Iris pigment epithelial cell (primary cell): ENCODE measurements at regions not wholly inside any gene's neighbourhood (a gene's known extent, or its start where the extent isn't known, plus 50 kb on each side); places are given as distances from the start of the nearest gene placed in this dataset.

Experiments used
- DNase-seq: peaks from one replicate; pipeline ENCODE4 v3.0.0-alpha.2; 2011; ENCODE audit warnings: low read depth

DNA sequence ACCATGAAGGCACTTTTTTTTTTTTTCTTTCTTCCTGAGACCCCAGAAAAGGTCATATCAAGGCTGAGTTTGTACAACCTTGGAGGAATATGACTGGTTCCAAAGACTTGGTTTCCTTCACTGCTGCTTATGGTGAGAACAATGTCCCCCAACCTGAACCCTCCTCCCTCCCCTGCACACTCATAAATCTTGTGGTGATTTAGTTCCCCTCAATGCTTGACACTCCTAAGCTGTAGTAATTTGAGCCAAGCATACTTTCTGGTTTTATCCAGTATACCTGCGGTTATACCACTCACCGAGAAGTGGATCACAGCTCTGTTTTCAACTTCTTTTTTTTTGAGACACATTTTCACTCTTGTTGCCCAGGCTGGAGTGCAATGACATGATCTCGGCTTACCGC is 149.9 kb upstream of the KLF4 start:
- DNase-seq, result no peak

- DNase-seq, result peak; percentile 42
Measured at GRCh38 chr9:107638521-107639310, 149.1 kb upstream of the KLF4 start.

DNA sequence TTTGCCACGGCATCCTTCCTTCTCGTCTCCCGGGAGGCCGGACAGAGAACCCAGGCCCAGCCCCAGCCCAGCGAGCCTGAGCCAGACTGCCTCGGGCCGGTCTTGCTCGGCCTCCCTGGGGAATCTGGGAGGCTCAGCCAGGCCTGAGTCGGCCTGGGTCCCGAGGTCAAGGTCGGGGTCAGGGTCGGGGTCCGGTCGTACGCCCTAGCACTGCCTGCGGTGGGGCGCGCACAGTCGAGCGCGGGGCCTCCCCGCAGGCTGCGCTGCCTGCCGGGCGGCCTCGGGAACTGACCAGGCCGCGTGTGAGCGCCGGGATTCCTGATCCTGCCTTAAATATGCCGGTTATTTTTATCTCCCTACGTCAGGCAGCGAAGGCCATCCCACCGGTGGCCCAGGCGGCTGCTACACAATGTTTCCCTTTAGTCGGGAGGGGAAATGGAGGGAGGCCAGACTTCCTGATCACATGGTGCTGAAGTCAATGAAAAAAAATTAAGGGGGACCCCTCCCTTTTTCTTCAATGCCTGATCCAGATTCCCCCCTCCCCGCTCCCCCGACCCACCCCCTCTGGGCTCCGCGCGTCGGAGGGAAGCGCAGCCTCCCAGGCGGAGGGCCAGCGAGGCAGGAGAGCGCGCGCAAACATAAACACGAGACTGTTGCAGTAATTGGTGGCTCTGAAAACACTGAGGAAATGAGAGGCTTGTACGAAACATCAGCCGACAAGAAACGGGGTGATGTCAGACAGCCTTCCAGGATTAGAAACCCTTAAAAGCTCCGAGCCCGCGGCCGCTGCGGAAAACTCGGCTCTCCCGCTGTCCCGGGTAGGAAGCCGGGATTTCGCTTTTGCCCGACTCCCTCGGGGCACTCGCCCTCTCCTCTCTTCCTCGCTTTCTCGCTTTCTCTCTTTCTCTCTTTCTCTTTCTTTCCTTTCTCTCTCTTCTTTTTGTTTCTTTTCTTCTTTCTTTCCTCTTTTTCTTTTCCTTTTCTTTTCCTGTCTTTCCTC is 148.2 kb upstream of the KLF4 start:
- DNase-seq, result peak; percentile 96

GRCh38 chr9:107636571-107637381 is 147.2 kb upstream of the KLF4 start:
- DNase-seq, result no peak

- DNase-seq, result no peak
Measured at GRCh38 chr9:107635803-107636174, 146.2 kb upstream of the KLF4 start.

DNA sequence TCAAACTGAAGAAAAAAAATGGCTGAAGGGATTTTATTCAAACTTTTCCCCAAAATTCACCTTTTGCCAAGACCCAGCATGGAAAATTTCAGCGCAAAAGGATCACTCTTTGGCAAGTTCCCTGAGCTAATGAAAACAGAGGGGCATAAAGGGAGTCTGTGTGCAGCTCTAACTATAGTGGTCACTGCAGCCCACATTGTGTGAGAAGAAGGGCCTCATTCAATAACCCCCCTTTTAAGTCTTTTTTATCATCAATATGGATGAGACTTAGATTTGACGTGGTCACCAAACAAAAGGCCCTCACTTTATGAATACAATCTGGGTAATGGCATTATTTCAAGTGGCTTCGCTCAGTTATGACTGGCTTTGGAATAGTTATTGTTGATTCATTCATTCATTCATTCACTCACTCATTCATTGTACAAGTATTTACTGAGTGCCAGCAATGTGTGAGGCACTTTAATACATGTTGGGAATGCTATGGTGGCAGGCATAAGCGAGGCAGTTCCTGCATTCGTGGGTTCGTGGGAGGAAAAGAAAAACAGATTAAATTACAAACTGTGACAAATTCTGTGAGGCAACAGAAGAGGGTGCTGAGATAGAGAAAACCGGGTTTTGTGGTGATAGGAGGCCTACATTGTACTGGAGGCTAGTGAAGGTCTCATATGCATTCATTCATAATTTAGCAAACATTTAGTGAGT is 145.7 kb upstream of the KLF4 start:
- DNase-seq, result no peak

- DNase-seq, result no peak
Measured at GRCh38 chr9:107633406-107633805, 143.8 kb upstream of the KLF4 start.

- no peak for DNase-seq
Measured at GRCh38 chr9:107632661-107633060, 143.1 kb upstream of the KLF4 start.

- no peak for DNase-seq
Measured at GRCh38 chr9:107632216-107632615, 142.6 kb upstream of the KLF4 start.

GRCh38 chr9:107631788-107632187 is 142.2 kb upstream of the KLF4 start:
- no peak for DNase-seq

DNA sequence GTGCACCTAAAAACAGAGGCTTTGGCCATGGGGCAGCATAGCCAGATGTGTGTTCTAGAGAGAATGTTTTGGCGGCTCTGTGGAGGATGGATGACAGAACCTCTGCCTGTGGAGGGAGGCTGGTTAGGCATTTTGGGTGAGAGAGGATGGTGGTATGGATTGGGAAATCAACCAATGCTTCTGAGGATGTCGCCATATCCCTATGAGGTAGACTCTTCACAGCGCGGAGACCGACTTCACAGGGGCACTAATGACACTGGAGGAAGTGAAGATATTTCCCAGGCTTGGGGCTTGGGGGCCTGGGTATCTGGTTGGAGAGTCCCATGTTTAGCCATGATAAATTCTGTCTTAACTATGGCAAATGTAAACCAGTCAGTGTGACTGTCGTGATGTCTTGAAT is 140.6 kb upstream of the KLF4 start:
- DNase-seq, result no peak

GRCh38 chr9:107628444-107628843 is 138.9 kb upstream of the KLF4 start:
- DNase-seq, result no peak

GRCh38 chr9:107627781-107628180 is 138.2 kb upstream of the KLF4 start:
- no peak for DNase-seq

GRCh38 chr9:107626118-107626517 is 136.5 kb upstream of the KLF4 start:
- DNase-seq, result no peak

- no peak for DNase-seq
Measured at GRCh38 chr9:107625383-107625984, 135.9 kb upstream of the KLF4 start.

DNA sequence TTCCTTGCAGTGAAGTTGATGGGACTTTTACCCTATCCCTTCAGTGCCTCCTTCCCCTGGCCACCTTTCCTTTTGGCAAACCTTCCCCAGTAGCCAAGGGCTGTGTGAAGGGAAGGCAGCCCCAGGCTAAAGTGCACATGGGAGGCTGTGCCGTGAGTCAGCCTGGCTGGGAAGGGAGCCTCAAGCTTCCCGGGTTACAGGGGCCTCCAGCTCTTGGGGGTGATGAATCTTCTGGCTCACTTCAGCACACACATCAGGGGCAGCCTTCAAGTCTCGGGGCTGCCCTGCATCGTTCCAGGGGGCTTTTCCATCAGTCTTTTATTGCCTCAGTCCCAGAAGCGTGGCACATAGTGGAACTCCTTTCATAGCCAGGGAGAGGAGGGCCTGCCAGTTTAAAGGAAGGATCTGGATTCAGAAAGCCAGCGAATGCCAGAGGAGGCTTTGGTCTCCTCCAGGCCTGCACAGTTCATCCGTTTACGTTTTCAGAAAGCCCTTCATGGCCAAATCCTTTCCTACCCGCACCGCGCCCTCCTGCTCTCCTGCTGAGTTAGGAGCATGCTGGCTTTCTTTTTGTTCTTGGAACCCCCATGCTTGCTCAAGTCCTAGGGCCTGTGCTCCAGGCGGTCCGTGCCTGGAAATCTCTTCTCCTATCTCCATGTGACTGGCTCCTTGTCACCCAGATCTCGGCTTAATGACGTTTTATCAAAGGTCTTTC is 134.8 kb upstream of the KLF4 start:
- DNase-seq, result no peak

GRCh38 chr9:107621436-107621835 is 131.9 kb upstream of the KLF4 start:
- no peak for DNase-seq

DNA sequence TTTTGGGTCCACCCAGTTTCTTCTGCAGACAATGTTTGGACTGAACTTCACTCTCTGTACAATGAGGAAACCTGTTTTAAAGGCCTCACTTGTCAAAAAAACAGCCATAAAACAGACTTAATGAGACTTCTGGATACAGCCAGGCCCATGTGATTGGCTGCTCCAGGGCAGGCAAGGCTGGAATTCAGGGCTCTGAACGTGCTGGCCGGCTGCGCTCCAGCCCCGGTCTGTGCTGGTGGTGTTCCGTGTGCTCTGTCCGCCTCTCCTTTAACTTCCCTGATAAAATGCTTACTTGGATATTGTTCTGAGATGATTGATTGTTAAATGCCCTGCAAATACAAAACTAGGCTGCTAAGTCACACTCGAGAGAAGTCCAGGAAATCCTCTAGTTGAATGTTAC is 131.2 kb upstream of the KLF4 start:
- no peak for DNase-seq

GRCh38 chr9:107620236-107620635 is 130.7 kb upstream of the KLF4 start:
- no peak for DNase-seq

- DNase-seq, result peak; percentile 70
Measured at GRCh38 chr9:107615321-107615720, 125.8 kb upstream of the KLF4 start.

- no peak for DNase-seq
Measured at GRCh38 chr9:107614765-107615164, 125.2 kb upstream of the KLF4 start.
